Nephron (organoid): ENCODE measurements at regions not wholly inside any gene's neighbourhood (a gene's known extent, or its start where the extent isn't known, plus 50 kb on each side); places are given as distances from the start of the nearest gene placed in this dataset.

ENCODE experiments used
- H3K27ac Mint-ChIP-seq, 3 experiments: 2 replicates each; pipeline ENCODE4 v1.8.0; 2020; ENCODE audit warnings: mixed read lengths in 3 of 3, mild to moderate bottlenecking in 2 of 3, moderate library complexity in 1 of 3
- H3K27me3 Mint-ChIP-seq: 2 replicates; pipeline ENCODE4 v1.8.0; 2021; ENCODE audit warnings: low read depth, mild to moderate bottlenecking, moderate library complexity, mixed read lengths
- H3K36me3 Mint-ChIP-seq: 2 replicates; pipeline ENCODE4 v1.8.0; 2020; ENCODE audit warnings: low read depth, mixed read lengths
- H3K4me1 Mint-ChIP-seq: 2 replicates; pipeline ENCODE4 v1.8.0; 2020; ENCODE audit warnings: mixed read lengths
- H3K4me3 Mint-ChIP-seq, 3 experiments: 2 replicates each; pipeline ENCODE4 v1.8.0; 2020; ENCODE audit warnings: mild to moderate bottlenecking in 3 of 3, mixed read lengths in 3 of 3, moderate library complexity in 2 of 3
- H3K9me3 Mint-ChIP-seq: 2 replicates; pipeline ENCODE4 v1.8.0; 2020; ENCODE audit warnings: mixed read lengths
- CTCF ChIP-seq, 3 experiments: fragments of 200-600 bp; sonication (generic); IDR thresholded peaks; one replicate each; pipeline ENCODE4 v1.5.0; 2021; ENCODE audit warnings: antibody characterized with exemption in 3 of 3; ENCODE audit not compliant: unreplicated experiment in 3 of 3

- H3K27me3 Mint-ChIP-seq = no peaks in the 10 kb centered on the region
- H3K4me1 Mint-ChIP-seq = peaks cover 4% of the 10 kb centered on the region
- peaks cover 7% of the 10 kb centered on the region for H3K9me3 Mint-ChIP-seq
- H3K36me3 Mint-ChIP-seq = no peaks in the 10 kb centered on the region
- no peak overlapping the region for H3K4me3 Mint-ChIP-seq
- no peak overlapping the region for H3K27ac Mint-ChIP-seq
- TF ChIP-seq CTCF (IDR thresholded peaks at IDR 0.05; ENCODE audit: unreplicated experiment in 3 of 3) = no peak
Measured at GRCh38 chr10:31725436-31725835, 203.2 kb downstream of the ARHGAP12 start.

- Mint-ChIP-seq H3K4me3 (no peak overlapping the region), H3K27me3 (no peaks in the 10 kb centered on the region), H3K36me3 (no peaks in the 10 kb centered on the region), H3K9me3 (peaks cover 12% of the 10 kb centered on the region), H3K27ac (no peak overlapping the region), H3K4me1 (peaks cover 4% of the 10 kb centered on the region)
- no peak for TF ChIP-seq CTCF (IDR thresholded peaks at IDR 0.05; ENCODE audit: unreplicated experiment in 3 of 3)
Measured at GRCh38 chr10:31724296-31724695, 204.3 kb downstream of the ARHGAP12 start.

GRCh38 chr10:31723106-31723750, 205.4 kb downstream of the ARHGAP12 start:
- Mint-ChIP-seq H3K4me1 (peaks cover 4% of the 10 kb centered on the region), H3K9me3 (peaks cover 11% of the 10 kb centered on the region), H3K4me3 (no peak overlapping the region), H3K36me3 (no peaks in the 10 kb centered on the region), H3K27ac (no peak overlapping the region), H3K27me3 (no peaks in the 10 kb centered on the region)
- no peak for TF ChIP-seq CTCF (IDR thresholded peaks at IDR 0.05; ENCODE audit: unreplicated experiment in 3 of 3)

- H3K27me3 Mint-ChIP-seq = no peaks in the 10 kb centered on the region
- no peak for TF ChIP-seq CTCF (IDR thresholded peaks at IDR 0.05; ENCODE audit: unreplicated experiment in 3 of 3)
- H3K27ac Mint-ChIP-seq = no peak overlapping the region
- H3K4me1 Mint-ChIP-seq = peaks cover 4% of the 10 kb centered on the region
- no peak overlapping the region for H3K4me3 Mint-ChIP-seq
- H3K9me3 Mint-ChIP-seq = peaks cover 18% of the 10 kb centered on the region
- H3K36me3 Mint-ChIP-seq = no peaks in the 10 kb centered on the region
Measured at GRCh38 chr10:31721096-31721495, 207.5 kb downstream of the ARHGAP12 start.

GRCh38 chr10:31720546-31720945, 208.1 kb downstream of the ARHGAP12 start:
- peaks cover 20% of the 10 kb centered on the region for H3K9me3 Mint-ChIP-seq

More at GRCh38 chr10:31720546-31720945, 208.1 kb downstream of the ARHGAP12 start:
- no peak overlapping the region for H3K4me3 Mint-ChIP-seq
- no peaks in the 10 kb centered on the region for H3K36me3 Mint-ChIP-seq
- no peak overlapping the region for H3K27ac Mint-ChIP-seq
- no peak for TF ChIP-seq CTCF (IDR thresholded peaks at IDR 0.05; ENCODE audit: unreplicated experiment in 3 of 3)
- H3K27me3 Mint-ChIP-seq = no peaks in the 10 kb centered on the region
- H3K4me1 Mint-ChIP-seq = peaks cover 4% of the 10 kb centered on the region
